Mucosa of descending colon (tissue), 3 donors: ENCODE measurements at regions not wholly inside any gene's neighbourhood (a gene's known extent, or its start where the extent isn't known, plus 50 kb on each side); places are given as distances from the start of the nearest gene placed in this dataset.
"Not testable (repeated sequence)": the region's sequence is repeated elsewhere in the genome, so short reads cannot be mapped to it uniquely, and the experiment has no call there.

Experiments
- ATAC-seq: fragments of 200-7000 bp; cut with Tn5 transposase; one replicate; pipeline ENCODE4 v1.9.1; 2020; ENCODE audit warnings: mild to moderate bottlenecking, moderate library complexity
- DNase-seq, 3 donors: peaks; one replicate each; pipeline ENCODE4 v3.0.0-alpha.2; 2020
- H3K36me3 ChIP-seq: fragments of 200-600 bp; one replicate; pipeline ENCODE4 v1.8.0; 2021; ENCODE audit warnings: low read depth, mild to moderate bottlenecking
- H3K4me1 ChIP-seq: fragments of 200-600 bp; one replicate; pipeline ENCODE4 v1.8.0; 2021; ENCODE audit warnings: low read depth, mild to moderate bottlenecking
- H3K4me3 ChIP-seq: fragments of 200-600 bp; one replicate; pipeline ENCODE4 v1.8.0; 2021; ENCODE audit warnings: mild to moderate bottlenecking
- H3K9me3 ChIP-seq: fragments of 200-600 bp; one replicate; pipeline ENCODE4 v1.8.0; 2021; ENCODE audit warnings: mild to moderate bottlenecking
- intact Hi-C, 2 donors: fragments of 100-400 bp; cut with DNase I in 1 of 2; cut with micrococcal nuclease in 1 of 2; formaldehyde crosslinking; loops; one replicate each; pipeline versions ENCODE4 v1.11.0 to v1.11.1; 2022; cut with DNase I, micrococcal nuclease
- TF ChIP-seq, protein P1 (sequence below): fragments of 200-600 bp; IDR thresholded peaks from one replicate; pipeline ENCODE4 v1.8.0; 2022; ENCODE audit warnings: antibody characterized with exemption, mild to moderate bottlenecking
- donor health status: DM: no; HTN: no; CAD: no; lungs with moderate emphysema.
- donor health status: DM: no; HTN: no; CAD: no.
- donor health status: DM: no; HTN: yes; CAD: no.

DNA sequence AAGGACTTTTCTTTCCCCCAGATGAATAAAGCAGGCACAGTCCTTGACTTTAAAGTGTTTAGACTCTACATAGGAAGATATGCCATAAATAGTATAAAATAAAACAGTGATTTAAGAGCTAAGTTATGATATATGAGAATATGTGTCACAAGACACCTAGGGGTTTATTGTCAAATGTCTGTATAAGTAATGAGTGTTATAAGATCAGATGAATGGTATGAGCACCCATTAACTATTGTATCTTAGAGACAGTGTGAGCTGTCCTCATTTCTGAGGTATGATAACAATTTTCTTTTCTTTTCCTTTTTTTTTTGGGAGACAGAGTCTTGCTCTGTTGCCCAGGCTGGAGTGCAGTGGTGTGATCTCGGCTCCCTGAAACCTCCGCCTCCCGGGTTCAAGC lies 365.3 kb downstream of the RND3 start:
- Histone ChIP-seq H3K36me3 (no peaks in the 10 kb centered on the region), H3K4me3 (no peak overlapping the region), H3K4me1 (no peaks in the 10 kb centered on the region), H3K9me3 (no peaks in the 10 kb centered on the region)
- TF ChIP-seq, protein P1, sequence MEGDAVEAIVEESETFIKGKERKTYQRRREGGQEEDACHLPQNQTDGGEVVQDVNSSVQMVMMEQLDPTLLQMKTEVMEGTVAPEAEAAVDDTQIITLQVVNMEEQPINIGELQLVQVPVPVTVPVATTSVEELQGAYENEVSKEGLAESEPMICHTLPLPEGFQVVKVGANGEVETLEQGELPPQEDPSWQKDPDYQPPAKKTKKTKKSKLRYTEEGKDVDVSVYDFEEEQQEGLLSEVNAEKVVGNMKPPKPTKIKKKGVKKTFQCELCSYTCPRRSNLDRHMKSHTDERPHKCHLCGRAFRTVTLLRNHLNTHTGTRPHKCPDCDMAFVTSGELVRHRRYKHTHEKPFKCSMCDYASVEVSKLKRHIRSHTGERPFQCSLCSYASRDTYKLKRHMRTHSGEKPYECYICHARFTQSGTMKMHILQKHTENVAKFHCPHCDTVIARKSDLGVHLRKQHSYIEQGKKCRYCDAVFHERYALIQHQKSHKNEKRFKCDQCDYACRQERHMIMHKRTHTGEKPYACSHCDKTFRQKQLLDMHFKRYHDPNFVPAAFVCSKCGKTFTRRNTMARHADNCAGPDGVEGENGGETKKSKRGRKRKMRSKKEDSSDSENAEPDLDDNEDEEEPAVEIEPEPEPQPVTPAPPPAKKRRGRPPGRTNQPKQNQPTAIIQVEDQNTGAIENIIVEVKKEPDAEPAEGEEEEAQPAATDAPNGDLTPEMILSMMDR, result no peak
- intact Hi-C loops, result no loop called here
- ATAC-seq (no peak), DNase-seq (no peak)

DNA sequence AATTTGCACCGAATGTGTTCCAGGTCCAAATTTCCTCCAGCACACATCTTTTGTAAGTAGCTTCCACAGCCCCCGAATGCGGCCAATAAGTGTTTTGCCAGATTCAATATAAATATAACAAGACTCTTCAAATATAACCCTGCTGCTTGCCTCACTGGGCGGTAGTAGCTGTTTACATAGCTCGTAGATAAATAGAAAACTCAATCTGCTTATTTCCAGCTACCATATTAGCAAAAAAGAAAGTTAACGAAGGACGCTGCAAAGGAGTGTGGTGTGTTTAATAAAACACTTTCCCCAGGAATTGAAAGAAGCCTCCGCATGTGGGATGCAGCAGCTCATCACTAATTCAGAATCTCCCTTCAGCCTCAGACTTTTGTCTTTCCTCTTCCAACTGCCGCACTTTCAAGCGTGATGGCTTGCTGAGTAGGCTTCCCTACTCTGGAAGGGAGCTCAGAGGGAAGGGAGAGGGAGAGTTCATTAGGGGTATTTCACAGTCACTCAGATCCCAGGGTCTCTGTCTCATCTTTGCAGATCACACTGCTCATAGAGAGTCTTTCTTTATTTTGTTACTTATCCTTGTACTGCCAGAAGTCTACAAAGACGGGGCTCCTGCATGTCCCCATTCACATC lies 367.0 kb downstream of the RND3 start:
- TF ChIP-seq, protein P1, result no peak
- intact Hi-C loops, result no loop called here
- Histone ChIP-seq H3K36me3 (no peaks in the 10 kb centered on the region), H3K9me3 (no peaks in the 10 kb centered on the region), H3K4me3 (no peak overlapping the region), H3K4me1 (no peaks in the 10 kb centered on the region)
- ATAC-seq (no peak), DNase-seq (no peak)

DNA sequence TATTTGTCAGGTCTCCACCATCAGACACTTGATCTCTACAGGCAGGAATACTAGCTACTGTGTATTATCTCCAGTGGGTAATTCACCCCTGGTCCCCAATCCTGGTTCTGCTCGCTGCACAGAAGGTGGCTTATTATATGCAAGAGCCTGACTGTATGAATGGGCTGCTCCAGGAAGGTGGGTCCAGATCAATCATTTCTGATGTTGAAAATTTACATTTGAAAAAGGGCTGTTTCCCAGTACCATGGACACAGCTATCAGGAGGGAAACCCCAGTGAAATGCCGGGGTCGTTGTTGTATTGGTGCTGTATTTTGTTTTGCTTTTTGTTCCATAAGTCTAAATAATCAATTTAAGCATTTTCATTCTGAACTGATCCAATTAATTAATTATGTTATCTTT lies 367.6 kb downstream of the RND3 start:
- ATAC-seq (no peak), DNase-seq (no peak)
- intact Hi-C loops, result no loop called here
- TF ChIP-seq, protein P1, result no peak
- no peak overlapping the region for H3K4me3 ChIP-seq
- H3K9me3 ChIP-seq, result no peaks in the 10 kb centered on the region
- no peaks in the 10 kb centered on the region for H3K4me1 ChIP-seq
- H3K36me3 ChIP-seq, result no peaks in the 10 kb centered on the region

DNA sequence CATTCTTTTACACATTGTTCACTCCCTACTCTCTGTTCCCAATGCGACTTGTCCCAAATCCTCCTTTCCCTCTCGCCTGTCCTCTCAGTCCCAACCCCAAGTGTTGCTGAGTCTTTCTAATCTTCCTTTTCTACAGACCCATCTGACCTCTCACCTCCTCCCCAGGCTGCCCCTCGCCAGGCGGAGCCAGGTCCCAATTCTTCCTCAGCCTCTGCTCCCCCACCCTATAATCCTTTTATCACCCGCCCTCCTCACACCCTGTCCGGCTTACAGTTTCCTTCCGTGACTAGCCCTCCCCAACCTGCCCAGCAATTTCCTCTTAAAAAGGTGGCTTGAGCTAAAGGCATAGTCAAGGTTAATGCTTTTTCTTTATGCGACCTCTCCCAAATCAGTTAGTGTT lies 373.4 kb downstream of the RND3 start:
- H3K36me3 ChIP-seq, DNase-seq, ATAC-seq, intact Hi-C loops, H3K9me3 ChIP-seq, H3K4me1 ChIP-seq, H3K4me3 ChIP-seq: not testable (repeated sequence)

DNA sequence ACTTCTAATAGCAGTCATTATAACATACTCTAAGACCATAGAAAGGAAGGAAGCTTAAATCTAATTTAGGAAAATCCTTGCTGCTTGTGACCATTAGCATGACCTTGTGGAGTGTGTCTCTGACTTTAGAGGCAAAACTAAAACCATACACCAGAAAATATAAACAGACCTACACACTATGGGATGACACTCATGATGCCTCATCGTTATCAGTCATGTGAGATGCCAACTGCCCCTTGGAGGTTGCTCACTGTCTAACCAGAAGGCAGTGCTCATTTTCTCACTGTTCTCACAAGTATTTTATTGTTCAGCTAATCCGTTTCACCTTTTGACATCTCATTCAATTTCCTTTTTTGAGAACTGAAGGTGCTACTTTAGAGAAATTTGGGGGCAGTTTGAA lies 376.9 kb downstream of the RND3 start:
- no peaks in the 10 kb centered on the region for H3K4me1 ChIP-seq
- intact Hi-C loops, result no loop called here

DNA sequence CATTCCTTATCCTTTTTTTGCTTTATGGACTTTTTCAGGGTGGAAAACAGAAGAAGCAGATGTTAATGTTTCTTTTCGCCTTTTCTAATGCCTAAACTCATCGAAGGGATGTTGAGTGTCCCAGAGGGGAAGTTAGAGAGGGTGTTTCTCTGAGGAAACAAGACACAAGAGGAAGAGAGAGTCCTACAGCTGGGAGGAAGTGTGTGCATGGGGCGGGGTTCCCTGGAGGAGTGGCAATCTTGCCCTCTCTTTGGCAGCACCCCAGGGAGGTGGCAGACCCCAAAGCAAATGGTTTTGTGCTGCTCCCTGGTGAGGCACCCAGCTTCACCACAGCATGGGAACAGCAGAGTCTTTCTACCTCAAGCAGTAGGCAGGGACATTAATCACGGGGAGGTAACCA lies 377.6 kb downstream of the RND3 start:
- Histone ChIP-seq H3K4me3 (no peak overlapping the region), H3K36me3 (no peaks in the 10 kb centered on the region), H3K9me3 (no peaks in the 10 kb centered on the region), H3K4me1 (no peaks in the 10 kb centered on the region)
- DNase-seq, result no peak
- intact Hi-C loops, result no loop called here
- ATAC-seq, result no peak
- TF ChIP-seq, protein P1, result no peak

More for the DNA sequence above, 376.9 kb downstream of the RND3 start:
- ATAC-seq (no peak), DNase-seq (no peak)
- Histone ChIP-seq H3K36me3 (no peaks in the 10 kb centered on the region), H3K4me3 (no peak overlapping the region), H3K9me3 (no peaks in the 10 kb centered on the region)
- TF ChIP-seq, protein P1, result no peak
